Loucy (cell line): ENCODE measurements at regions not wholly inside any gene's neighbourhood (a gene's known extent, or its start where the extent isn't known, plus 50 kb on each side); places are given as distances from the start of the nearest gene placed in this dataset.

Source experiments
- H2AFZ ChIP-seq: fragments of 200-600 bp; sonication (generic); 2 replicates; pipeline ENCODE4 v1.6.0; 2016; ENCODE audit warnings: antibody characterized with exemption, mild to moderate bottlenecking, low read length, moderate library complexity
- H3F3A ChIP-seq: fragments of 200-600 bp; 2 replicates; pipeline ENCODE4 v1.6.0; 2016; ENCODE audit warnings: antibody characterized with exemption, low read depth, mild to moderate bottlenecking
- H3K27me3 ChIP-seq: fragments of 200-600 bp; sonication (generic); 2 replicates; pipeline ENCODE4 v1.6.1; 2014; ENCODE audit warnings: low read length, mild to moderate bottlenecking; ENCODE audit not compliant: insufficient read depth, poor library complexity, severe bottlenecking
- H3K36me3 ChIP-seq: fragments of 200-600 bp; sonication (generic); 2 replicates; pipeline ENCODE4 v1.6.1; 2016; ENCODE audit warnings: low read length; ENCODE audit not compliant: insufficient read depth
- H3K4me1 ChIP-seq: fragments of 200-600 bp; sonication (generic); 2 replicates; pipeline ENCODE4 v1.5.1; 2014; ENCODE audit warnings: low read length, mild to moderate bottlenecking; ENCODE audit not compliant: insufficient read depth, poor library complexity, severe bottlenecking
- H3K4me2 ChIP-seq: fragments of 200-600 bp; sonication (generic); 2 replicates; pipeline ENCODE4 v1.6.0; 2014; ENCODE audit warnings: antibody characterized with exemption, low read length, low read depth, mild to moderate bottlenecking; ENCODE audit not compliant: poor library complexity, severe bottlenecking
- H3K4me3 ChIP-seq: fragments of 200-600 bp; sonication (generic); 2 replicates; pipeline ENCODE4 v1.5.1; 2014; ENCODE audit warnings: low read length, mild to moderate bottlenecking, mixed read lengths; ENCODE audit not compliant: poor library complexity, severe bottlenecking
- H3K79me2 ChIP-seq: fragments of 200-600 bp; sonication (generic); 2 replicates; pipeline ENCODE4 v1.6.1; 2014; ENCODE audit warnings: low read length; ENCODE audit not compliant: insufficient read depth
- H3K9ac ChIP-seq: fragments of 200-600 bp; sonication (generic); 2 replicates; pipeline ENCODE4 v1.6.0; 2014; ENCODE audit warnings: mild to moderate bottlenecking, low read depth, low read length, moderate library complexity; ENCODE audit not compliant: poor library complexity, severe bottlenecking
- H3K9me2 ChIP-seq: fragments of 200-600 bp; sonication (generic); replicated peaks from 2 replicates; pipeline ENCODE4 v1.6.1; 2016; ENCODE audit warnings: low read depth, low read length, mixed read lengths
- H3K9me3 ChIP-seq: fragments of 200-600 bp; sonication (generic); 2 replicates; pipeline ENCODE4 v1.6.1; 2014; ENCODE audit warnings: mild to moderate bottlenecking, antibody characterized with exemption, low read length, low read depth; ENCODE audit not compliant: insufficient read depth
- H4K20me1 ChIP-seq: fragments of 200-600 bp; sonication (generic); 2 replicates; pipeline ENCODE4 v1.6.0; 2014; ENCODE audit warnings: antibody characterized with exemption, low read length, mild to moderate bottlenecking; ENCODE audit not compliant: insufficient read depth, poor library complexity, severe bottlenecking
- CTCF ChIP-seq: fragments of 200-600 bp; sonication (generic); conservative IDR thresholded peaks from 2 replicates; pipeline ENCODE4 v1.5.1; 2014; ENCODE audit warnings: mild to moderate bottlenecking, antibody characterized with exemption, low read length
- EZH2phosphoT487 ChIP-seq: fragments of 200-600 bp; IDR thresholded peaks from 2 replicates; pipeline ENCODE4 v1.6.1; 2018; ENCODE audit warnings: antibody characterized with exemption, mild to moderate bottlenecking, moderate library complexity, borderline replicate concordance

- H3K9ac ChIP-seq: no peak overlapping the region
- no peaks in the 10 kb centered on the region for H3K4me1 ChIP-seq
- no peak overlapping the region for H3K4me2 ChIP-seq
- TF ChIP-seq CTCF (no peak), EZH2phosphoT487 (no peak)
- no peak overlapping the region for H2AFZ ChIP-seq
- no peak overlapping the region for H3K4me3 ChIP-seq
- H3K9me3 ChIP-seq: no peaks in the 10 kb centered on the region
- H3F3A ChIP-seq: no peaks in the 10 kb centered on the region
- no peaks in the 10 kb centered on the region for H3K36me3 ChIP-seq
- H3K9me2 ChIP-seq: no peaks in the 10 kb centered on the region
- no peaks in the 10 kb centered on the region for H4K20me1 ChIP-seq
- H3K79me2 ChIP-seq: no peaks in the 10 kb centered on the region
- no peaks in the 10 kb centered on the region for H3K27me3 ChIP-seq
Measured at GRCh38 chr5:58403822-58404433, 56.0 kb downstream of the PLK2 start.

GRCh38 chr5:58401701-58402100 lies 58.2 kb downstream of the PLK2 start:
- no peaks in the 10 kb centered on the region for H3K4me1 ChIP-seq
- no peaks in the 10 kb centered on the region for H3K79me2 ChIP-seq
- no peak overlapping the region for H3K4me3 ChIP-seq
- no peaks in the 10 kb centered on the region for H3K36me3 ChIP-seq
- no peaks in the 10 kb centered on the region for H3K9me2 ChIP-seq
- H4K20me1 ChIP-seq: no peaks in the 10 kb centered on the region
- no peak overlapping the region for H3K4me2 ChIP-seq
- no peaks in the 10 kb centered on the region for H3K27me3 ChIP-seq
- no peak for TF ChIP-seq CTCF
- no peak for TF ChIP-seq EZH2phosphoT487
- no peaks in the 10 kb centered on the region for H3F3A ChIP-seq
- no peak overlapping the region for H3K9ac ChIP-seq
- no peaks in the 10 kb centered on the region for H3K9me3 ChIP-seq
- no peak overlapping the region for H2AFZ ChIP-seq

- Histone ChIP-seq H3K27me3 (no peaks in the 10 kb centered on the region), H2AFZ (no peak overlapping the region), H3K4me2 (no peak overlapping the region), H3K79me2 (no peaks in the 10 kb centered on the region), H3K4me1 (peaks cover 4% of the 10 kb centered on the region), H3K9me3 (no peaks in the 10 kb centered on the region), H3K9ac (no peak overlapping the region), H3K9me2 (no peaks in the 10 kb centered on the region), H3F3A (no peaks in the 10 kb centered on the region), H3K4me3 (no peak overlapping the region), H3K36me3 (no peaks in the 10 kb centered on the region), H4K20me1 (no peaks in the 10 kb centered on the region)
- no peak for TF ChIP-seq CTCF
- no peak for TF ChIP-seq EZH2phosphoT487
Measured at GRCh38 chr5:58400737-58401136, 59.1 kb downstream of the PLK2 start.
